Tibial artery (tissue), 4 donors: ENCODE measurements at regions not wholly inside any gene's neighbourhood (a gene's known extent, or its start where the extent isn't known, plus 50 kb on each side); places are given as distances from the start of the nearest gene placed in this dataset.

Experiments used
- DNase-seq, 2 donors: peaks; one replicate each; pipeline ENCODE4 v3.0.0-alpha.2; 2019
- H3K27ac ChIP-seq, 2 donors: fragments of 200-600 bp; sonication (generic) in 1 of 2; 1 replicate in 1 of 2; 2 replicates in 1 of 2; pipeline ENCODE4 v1.5.1; 2018 to 2019; ENCODE audit warnings: mild to moderate bottlenecking in 1 of 2
- H3K27me3 ChIP-seq, 2 donors: fragments of 200-600 bp; sonication (generic) in 1 of 2; one replicate each; pipeline versions ENCODE4 v1.5.1 to v1.6.0; 2016 to 2019
- H3K36me3 ChIP-seq, 3 donors: fragments of 200-600 bp; sonication (generic) in 2 of 3; one replicate each; pipeline ENCODE4 v1.5.1; 2016 to 2019; ENCODE audit warnings: mild to moderate bottlenecking in 2 of 3
- H3K4me1 ChIP-seq, 4 donors: fragments of 200-600 bp; sonication (generic) in 2 of 4; 1 replicate in 3 of 4; 2 replicates in 1 of 4; pipeline ENCODE4 v1.5.1; 2016 to 2019
- H3K4me3 ChIP-seq, 2 donors: fragments of 200-600 bp; sonication (generic) in 1 of 2; 1 replicate in 1 of 2; 2 replicates in 1 of 2; pipeline ENCODE4 v1.5.1; 2018 to 2019; ENCODE audit warnings: mild to moderate bottlenecking in 2 of 2
- H3K9me3 ChIP-seq, 3 donors: fragments of 200-600 bp; sonication (generic) in 1 of 3; one replicate each; pipeline ENCODE4 v1.5.1; 2016 to 2019
- CTCF ChIP-seq, 2 experiments: fragments of 200-600 bp in 1 of 2; fragments of 450-650 bp in 1 of 2; IDR thresholded peaks; one replicate each; pipeline ENCODE4 v1.5.1; 2017 to 2019; ENCODE audit warnings: antibody characterized with exemption in 2 of 2, mild to moderate bottlenecking in 1 of 2, moderate library complexity in 1 of 2
- intact Hi-C: fragments of 100-400 bp; cut with DNase I; formaldehyde crosslinking; loops from one replicate; pipeline ENCODE4 v1.15.0; 2023; ENCODE audit warnings: low total_unique reads

GRCh38 chr21:38134084-38134873 lies 122.5 kb upstream of the KCNJ15 start:
- intact Hi-C loops, result no loop called here
- Histone ChIP-seq H3K27me3 (peaks cover 0 to 2% of the 10 kb centered on the region in 2 donors), H3K4me3 (no peak overlapping the region), H3K36me3 (no peaks in the 10 kb centered on the region), H3K9me3 (no peaks in the 10 kb centered on the region), H3K4me1 (peaks cover 0 to 6% (median 0%) of the 10 kb centered on the region in 4 donors), H3K27ac (no peak overlapping the region)
- no peak for TF ChIP-seq CTCF (IDR thresholded peaks at IDR 0.05)
- no peak for DNase-seq

GRCh38 chr21:38136201-38136600 lies 120.6 kb upstream of the KCNJ15 start:
- Histone ChIP-seq H3K4me1 (peaks cover 0 to 17% (median 6%) of the 10 kb centered on the region in 4 donors), H3K36me3 (no peaks in the 10 kb centered on the region), H3K27ac (no peak overlapping the region), H3K27me3 (no peaks in the 10 kb centered on the region), H3K9me3 (no peaks in the 10 kb centered on the region), H3K4me3 (no peak overlapping the region)
- no peak for TF ChIP-seq CTCF (IDR thresholded peaks at IDR 0.05)
- intact Hi-C loops, result no loop called here
- DNase-seq, result no peak

- H3K36me3 ChIP-seq, result no peaks in the 10 kb centered on the region
- H3K4me1 ChIP-seq, result peaks cover 0 to 17% (median 6%) of the 10 kb centered on the region in 4 donors
- no peak for TF ChIP-seq CTCF (IDR thresholded peaks at IDR 0.05)
- no peaks in the 10 kb centered on the region for H3K9me3 ChIP-seq
- DNase-seq, result no peak
- H3K27ac ChIP-seq, result no peak overlapping the region
- intact Hi-C loops, result no loop called here
- no peak overlapping the region for H3K4me3 ChIP-seq
- H3K27me3 ChIP-seq, result no peaks in the 10 kb centered on the region
These were observed 117.2 kb upstream of the KCNJ15 start for GRCh38 chr21:38139380-38140168.

- peak; percentile 50 to 69 for DNase-seq
- TF ChIP-seq CTCF (IDR thresholded peaks at IDR 0.05), result no peak
- H3K36me3 ChIP-seq, result no peaks in the 10 kb centered on the region
- H3K27me3 ChIP-seq, result no peaks in the 10 kb centered on the region
- H3K27ac ChIP-seq, result no peak overlapping the region
- H3K4me3 ChIP-seq, result no peak overlapping the region
- peaks cover 0 to 17% (median 6%) of the 10 kb centered on the region in 4 donors for H3K4me1 ChIP-seq
- intact Hi-C loops, result no loop called here
- H3K9me3 ChIP-seq, result peaks cover 0 to 7% (median 0%) of the 10 kb centered on the region in 3 donors
These were observed 116.4 kb upstream of the KCNJ15 start for GRCh38 chr21:38140207-38140903.

- no peak for TF ChIP-seq CTCF (IDR thresholded peaks at IDR 0.05)
- Histone ChIP-seq H3K27ac (no peak overlapping the region), H3K4me3 (no peak overlapping the region), H3K9me3 (peaks cover 0 to 12% (median 0%) of the 10 kb centered on the region in 3 donors), H3K4me1 (peaks cover 0 to 10% (median 6%) of the 10 kb centered on the region in 4 donors), H3K27me3 (no peaks in the 10 kb centered on the region), H3K36me3 (no peaks in the 10 kb centered on the region)
- intact Hi-C loops, result no loop called here
- DNase-seq, result no peak
These were observed 114.6 kb upstream of the KCNJ15 start for GRCh38 chr21:38142224-38142623.
